RWPE1 (cell line): ENCODE measurements at regions not wholly inside any gene's neighbourhood (a gene's known extent, or its start where the extent isn't known, plus 50 kb on each side); places are given as distances from the start of the nearest gene placed in this dataset.

ENCODE experiments used
- CTCF ChIA-PET: fragments of 350-600 bp; sonication (Branson Sonifier 250); formaldehyde crosslinking; extraction: SDS; loops from one replicate; lab custom pipeline; 2021; lab: Yijun Ruan, JAX
- POLR2A ChIA-PET: fragments of 400-600 bp; formaldehyde crosslinking; extraction: SDS; loops from one replicate; lab custom pipeline; 2020; ENCODE audit warnings: antibody characterized with exemption; ENCODE audit not compliant: low non-redundant PET; lab: Yijun Ruan, JAX
- DNase-seq: peaks from one replicate; pipeline ENCODE4 v3.0.0; 2012; ENCODE audit warnings: low spot score
- H3K27ac ChIP-seq: fragments of 450-650 bp; 2 replicates; pipeline ENCODE4 v1.5.1; 2017
- TF ChIP-seq, protein P1 (sequence below): fragments of 450-650 bp; conservative IDR thresholded peaks from 2 replicates; pipeline ENCODE4 v1.5.1; 2017; ENCODE audit warnings: low read depth, mild to moderate bottlenecking

DNA sequence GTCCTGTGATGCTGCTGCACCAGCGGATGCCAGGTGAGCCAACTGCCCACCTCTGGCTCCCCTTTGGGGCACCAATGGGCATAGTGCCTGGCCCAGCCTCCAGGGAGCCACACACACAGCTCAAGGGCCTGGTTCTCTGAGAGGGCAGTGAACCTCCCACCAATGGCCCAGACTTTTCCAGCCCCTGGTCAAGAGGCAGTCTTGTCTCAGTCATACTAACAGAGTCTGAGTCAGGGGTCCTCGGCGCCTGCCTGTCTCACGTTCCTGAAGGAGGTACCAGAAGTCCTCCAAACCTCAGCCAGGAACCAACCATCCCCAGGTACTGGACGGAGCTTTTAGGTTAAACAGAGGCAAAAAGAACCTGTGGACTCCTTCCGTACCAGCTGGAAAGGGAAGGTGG, 121.1 kb downstream of the C5orf15 start:
- H3K27ac ChIP-seq: no peak overlapping the region
- TF ChIP-seq, protein P1, sequence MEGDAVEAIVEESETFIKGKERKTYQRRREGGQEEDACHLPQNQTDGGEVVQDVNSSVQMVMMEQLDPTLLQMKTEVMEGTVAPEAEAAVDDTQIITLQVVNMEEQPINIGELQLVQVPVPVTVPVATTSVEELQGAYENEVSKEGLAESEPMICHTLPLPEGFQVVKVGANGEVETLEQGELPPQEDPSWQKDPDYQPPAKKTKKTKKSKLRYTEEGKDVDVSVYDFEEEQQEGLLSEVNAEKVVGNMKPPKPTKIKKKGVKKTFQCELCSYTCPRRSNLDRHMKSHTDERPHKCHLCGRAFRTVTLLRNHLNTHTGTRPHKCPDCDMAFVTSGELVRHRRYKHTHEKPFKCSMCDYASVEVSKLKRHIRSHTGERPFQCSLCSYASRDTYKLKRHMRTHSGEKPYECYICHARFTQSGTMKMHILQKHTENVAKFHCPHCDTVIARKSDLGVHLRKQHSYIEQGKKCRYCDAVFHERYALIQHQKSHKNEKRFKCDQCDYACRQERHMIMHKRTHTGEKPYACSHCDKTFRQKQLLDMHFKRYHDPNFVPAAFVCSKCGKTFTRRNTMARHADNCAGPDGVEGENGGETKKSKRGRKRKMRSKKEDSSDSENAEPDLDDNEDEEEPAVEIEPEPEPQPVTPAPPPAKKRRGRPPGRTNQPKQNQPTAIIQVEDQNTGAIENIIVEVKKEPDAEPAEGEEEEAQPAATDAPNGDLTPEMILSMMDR: no peak
- ChIA-PET POLR2A (no interaction called here), CTCF (interaction anchor here (0.6 kb wide), 2 partner anchors 62 to 183 kb away, joined by 3 read pairs; no protein-coding TSS in a partner anchor)
- no peak for DNase-seq

DNA sequence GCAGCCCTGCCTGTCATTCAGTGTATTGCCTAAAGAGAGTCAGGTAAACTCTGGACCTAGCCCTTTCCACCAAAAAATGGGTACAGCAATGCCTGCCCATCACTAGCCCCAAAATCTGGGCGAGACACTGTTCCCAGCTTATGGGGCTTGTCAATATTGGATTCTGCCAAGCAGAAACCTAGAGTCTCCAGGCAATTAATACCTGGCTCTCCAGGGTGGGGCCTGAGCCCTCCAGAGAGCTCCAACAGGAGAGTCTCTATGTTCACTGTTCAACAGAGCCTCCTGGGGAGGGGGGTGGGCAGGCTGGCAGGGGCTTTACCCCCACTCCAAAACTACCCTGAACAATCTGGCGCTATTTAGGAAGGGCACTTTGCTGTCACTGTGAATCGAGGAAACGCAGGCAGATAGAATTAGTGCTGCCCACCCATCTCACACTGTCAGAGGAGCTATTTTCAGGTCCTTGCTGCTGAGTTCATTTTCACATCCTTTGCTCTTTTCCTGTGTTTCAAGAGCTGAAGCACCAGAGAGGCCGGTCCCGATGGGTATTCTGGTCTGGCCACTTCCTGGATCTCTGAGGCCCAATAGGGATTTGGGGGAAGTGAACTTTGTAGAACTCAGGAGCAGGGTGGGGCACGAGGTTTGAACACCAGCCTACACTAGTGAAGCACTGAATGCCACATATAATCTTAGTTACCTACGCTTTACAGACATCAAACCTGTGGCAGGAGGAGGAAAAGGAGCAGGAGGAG, 121.8 kb downstream of the C5orf15 start:
- ChIA-PET CTCF (interaction anchor here (0.7 kb wide), 1 partner anchor 404 kb away, joined by 3 read pairs; no protein-coding TSS in a partner anchor), POLR2A (no interaction called here)
- H3K27ac ChIP-seq: no peak overlapping the region

DNA sequence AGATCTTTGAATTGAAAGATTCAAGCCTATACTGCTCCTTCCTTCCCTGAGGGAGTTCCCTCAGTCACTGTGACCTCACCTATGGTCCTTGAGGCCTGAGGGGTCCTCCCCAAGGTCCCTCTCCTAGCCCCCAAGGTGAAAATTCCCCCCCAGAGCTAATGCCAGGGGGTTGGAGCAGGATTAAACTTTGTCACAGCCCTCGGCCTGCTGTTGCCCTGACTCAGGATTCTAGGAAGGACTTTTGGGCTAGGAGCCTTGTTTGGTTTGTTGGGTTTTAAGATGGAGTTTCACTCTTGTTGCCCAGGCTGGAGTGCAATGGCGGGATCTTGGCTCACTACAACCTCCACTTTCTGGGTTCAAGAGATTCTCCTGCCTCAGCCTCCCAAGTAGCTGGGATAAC, 123.2 kb downstream of the C5orf15 start:
- peak overlapping the region; percentile 77 for H3K27ac ChIP-seq
- CTCF ChIA-PET: interaction anchor here (0.7 kb wide), 1 partner anchor 292 kb away, joined by 3 read pairs; no protein-coding TSS in a partner anchor
- TF ChIP-seq, protein P1: no peak
- POLR2A ChIA-PET: interaction anchor here (0.5 kb wide), 1 partner anchor 1060 kb away, joined by 3 read pairs; no protein-coding TSS in a partner anchor
- DNase-seq: no peak

More for the DNA sequence above, 121.8 kb downstream of the C5orf15 start:
- no peak for DNase-seq
- TF ChIP-seq, protein P1: no peak

DNA sequence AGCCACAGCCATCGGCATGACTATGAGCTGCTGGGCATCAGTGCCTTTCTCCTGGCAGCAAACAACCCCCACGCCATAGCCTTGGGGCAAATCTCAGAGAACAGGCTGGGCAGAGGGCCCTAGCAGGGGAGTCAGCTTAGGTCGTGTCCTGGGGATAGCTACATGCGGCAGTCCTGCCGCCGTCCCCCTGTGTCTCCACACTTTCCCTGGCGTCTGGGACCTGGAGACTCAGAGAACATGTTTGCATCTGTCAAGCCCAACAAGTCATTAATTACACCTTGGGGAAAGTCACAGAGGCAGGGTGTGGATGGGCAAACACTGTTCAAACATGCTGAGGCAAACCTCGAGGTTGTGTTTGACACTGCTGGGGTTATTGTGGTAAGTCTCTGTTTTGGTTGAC, 123.6 kb downstream of the C5orf15 start:
- H3K27ac ChIP-seq: peak overlapping the region; percentile 77
- TF ChIP-seq, protein P1: no peak
- DNase-seq: peak; percentile 54
- ChIA-PET CTCF (interaction anchor here (0.6 kb wide), 1 partner anchor 43 kb away, joined by 3 read pairs; no protein-coding TSS in a partner anchor), POLR2A (no interaction called here)

DNA sequence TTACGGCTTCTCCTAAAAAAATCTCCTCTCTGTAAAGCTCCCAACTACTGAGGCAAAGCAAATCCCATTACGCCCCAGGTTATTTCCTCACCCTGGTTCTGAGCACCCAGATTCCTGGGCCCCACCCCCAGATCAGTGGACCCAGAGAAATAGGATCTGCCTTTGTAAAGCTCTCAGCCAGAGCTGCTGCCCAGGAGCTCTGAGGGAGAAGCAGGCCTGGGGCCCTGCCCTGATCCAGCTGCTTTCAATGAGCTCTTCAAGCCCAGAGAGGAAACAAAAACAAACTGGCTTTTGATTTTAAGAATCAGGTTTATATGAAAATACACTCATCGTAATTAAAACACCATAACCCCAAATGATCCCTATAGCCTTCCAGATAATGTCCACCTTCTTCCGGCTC, 124.5 kb downstream of the C5orf15 start:
- H3K27ac ChIP-seq: no peak overlapping the region
- DNase-seq: no peak
- ChIA-PET POLR2A (no interaction called here), CTCF (interaction anchor here (0.5 kb wide), 1 partner anchor 41 kb away, joined by 3 read pairs; no protein-coding TSS in a partner anchor)
- TF ChIP-seq, protein P1: no peak

DNA sequence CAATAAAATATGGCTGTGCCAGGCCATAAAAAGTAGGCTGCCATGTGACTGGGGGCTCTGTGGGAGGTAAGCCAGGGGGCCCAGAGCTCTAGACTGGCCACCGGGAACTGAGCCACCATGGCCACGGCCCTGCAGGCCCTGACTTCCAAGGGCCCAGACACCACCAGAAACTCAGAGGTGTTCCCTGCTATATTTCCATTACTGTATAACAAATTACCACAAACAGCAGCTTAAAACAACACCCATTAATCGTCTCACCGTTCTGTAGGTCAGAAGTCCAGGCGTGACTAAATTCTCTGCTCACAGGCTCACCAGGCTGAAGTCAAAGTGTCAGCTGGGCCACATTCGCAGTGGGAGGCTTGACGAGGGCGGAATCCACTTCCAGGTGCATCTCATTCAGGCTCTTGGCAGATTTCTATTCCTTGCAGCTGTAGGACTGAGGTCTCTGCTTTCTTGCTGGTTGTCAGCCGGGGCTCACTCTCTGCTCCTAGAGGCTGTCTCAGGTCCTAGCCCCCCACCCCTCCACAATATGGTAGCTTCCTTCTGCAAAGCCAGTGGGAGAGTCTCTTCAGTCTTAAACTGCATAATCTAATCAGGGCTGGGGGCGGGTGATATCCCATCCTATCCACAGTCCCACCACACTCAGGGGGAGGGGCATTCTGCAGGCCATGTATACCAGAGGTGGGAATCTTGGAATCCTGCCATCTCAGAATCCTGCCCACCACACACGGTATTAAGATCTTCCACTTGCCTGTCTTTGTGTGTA, 125.4 kb downstream of the C5orf15 start:
- ChIA-PET POLR2A (no interaction called here), CTCF (no interaction called here)
- H3K27ac ChIP-seq: no peak overlapping the region
- no peak for DNase-seq
- TF ChIP-seq, protein P1: no peak
